ENCODE measurements at regions not wholly inside any gene's neighbourhood (a gene's known extent, or its start where the extent isn't known, plus 50 kb on each side); places are given as distances from the start of the nearest gene placed in this dataset.

DNA sequence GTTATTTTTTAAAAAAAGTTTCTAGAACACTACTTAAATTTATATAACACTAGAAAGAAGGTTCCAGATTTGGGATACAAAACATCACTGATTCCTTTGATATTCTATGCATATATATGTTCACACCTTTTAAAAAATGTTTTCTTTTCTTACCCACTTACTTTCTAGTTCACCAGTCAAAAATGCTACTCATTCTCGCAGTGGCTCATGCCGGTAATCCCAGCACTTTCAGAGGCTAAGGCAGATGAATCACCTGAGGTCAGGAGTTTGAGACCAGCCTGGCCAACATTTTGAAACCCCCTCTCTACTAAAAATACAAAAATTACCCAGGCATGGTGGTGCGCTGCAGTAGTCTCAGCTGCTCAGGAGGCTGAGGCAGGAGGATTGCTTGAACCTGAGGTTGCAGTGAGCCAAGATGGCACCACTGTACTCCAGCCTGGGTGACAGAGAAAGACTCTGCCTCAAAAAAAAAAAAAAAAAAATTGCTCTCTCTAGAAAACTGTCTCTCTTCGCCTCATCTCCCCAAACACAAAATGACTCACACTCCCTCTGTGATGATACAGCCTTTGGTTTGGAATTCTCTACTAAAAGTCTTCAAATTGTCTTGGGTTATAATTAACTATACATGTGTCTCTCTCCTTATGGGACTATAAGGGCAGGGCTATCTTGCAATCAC, 52.6 kb upstream of the TGFBR2 start:
- DNase-seq (ENCODE audit: low read depth in 3 of 3): no peak

- DNase-seq (ENCODE audit: low read depth in 3 of 3): no peak
Measured at GRCh38 chr3:30554317-30554690, 52.1 kb upstream of the TGFBR2 start.

- DNase-seq (ENCODE audit: low read depth in 3 of 3): no peak
Measured at GRCh38 chr3:30555968-30556367, 50.4 kb upstream of the TGFBR2 start.
